SK-N-SH (cell line): ENCODE measurements at regions not wholly inside any gene's neighbourhood (a gene's known extent, or its start where the extent isn't known, plus 50 kb on each side); places are given as distances from the start of the nearest gene placed in this dataset.

Source experiments
- CTCF ChIA-PET: fragments of 300-600, 350-600 bp; formaldehyde crosslinking; extraction: SDS; loops from one replicate; lab custom pipeline; 2021; lab: Yijun Ruan, JAX
- POLR2A ChIA-PET: fragments of 350-600 bp; sonication (Branson Sonifier 250); formaldehyde crosslinking; extraction: SDS; loops from one replicate; lab custom pipeline; 2020; ENCODE audit warnings: antibody characterized with exemption, inconsistent platforms; lab: Yijun Ruan, JAX
- DNase-seq: peaks from one replicate; pipeline ENCODE4 v3.0.0; 2012
- H2AFZ ChIP-seq: fragments of 200-600 bp; sonication (generic); 2 replicates; pipeline ENCODE4 v1.8.1; 2016; ENCODE audit warnings: antibody characterized with exemption, mild to moderate bottlenecking, low read depth
- H3F3A ChIP-seq: fragments of 200-600 bp; sonication (generic); replicated peaks from 2 replicates; pipeline ENCODE3; 2016; ENCODE audit warnings: antibody characterized with exemption, mild to moderate bottlenecking; ENCODE audit not compliant: insufficient read depth
- H3K27ac ChIP-seq, 2 experiments: fragments of 200-500 bp in 1 of 2; fragments of 200-600 bp in 1 of 2; sonication (Bioruptor generic) in 1 of 2; sonication (generic), shearing (Covaris generic) in 1 of 2; 2 replicates each; pipeline versions ENCODE4 v1.5.1 to v1.6.1; 2014 to 2016; ENCODE audit warnings: low read depth in 2 of 2, inconsistent platforms in 1 of 2, low read length in 1 of 2, mild to moderate bottlenecking in 1 of 2, mixed read lengths in 1 of 2
- H3K27me3 ChIP-seq: fragments of 200-600 bp; sonication (generic), shearing (Covaris generic); 2 replicates; pipeline ENCODE4 v1.6.1; 2016; ENCODE audit warnings: mixed run types; ENCODE audit not compliant: insufficient read depth
- H3K36me3 ChIP-seq, 2 experiments: fragments of 200-500 bp in 1 of 2; fragments of 200-600 bp in 1 of 2; sonication (Bioruptor generic) in 1 of 2; sonication (generic) in 1 of 2; replicated peaks in 1 of 2; 2 replicates each; pipeline versions ENCODE3 to v1.5.1; 2014 to 2016; ENCODE audit warnings: low read length in 1 of 2, mild to moderate bottlenecking in 1 of 2; ENCODE audit not compliant: insufficient read depth in 2 of 2, control insufficient read depth in 1 of 2
- H3K4me1 ChIP-seq, 2 experiments: fragments of 200-500 bp in 1 of 2; fragments of 200-600 bp in 1 of 2; sonication (Bioruptor generic) in 1 of 2; sonication (generic), shearing (Covaris generic) in 1 of 2; 2 replicates each; pipeline versions ENCODE4 v1.5.1 to v1.6.1; 2014 to 2016; ENCODE audit warnings: low read depth in 1 of 2, low read length in 1 of 2, mixed run types in 1 of 2; ENCODE audit not compliant: insufficient read depth in 2 of 2, control insufficient read depth in 1 of 2
- H3K4me2 ChIP-seq: fragments of 200-600 bp; sonication (generic), shearing (Covaris generic); 2 replicates; pipeline ENCODE4 v1.6.1; 2017; ENCODE audit warnings: mixed run types
- H3K4me3 ChIP-seq, 2 experiments: fragments of 200-500 bp in 1 of 2; fragments of 200-600 bp in 1 of 2; sonication (Bioruptor generic) in 1 of 2; sonication (generic), shearing (Covaris generic) in 1 of 2; 2 replicates each; pipeline versions ENCODE4 v1.5.1 to v1.8.1; 2014 to 2016; ENCODE audit warnings: low read depth in 2 of 2, inconsistent platforms in 1 of 2, low read length in 1 of 2, mild to moderate bottlenecking in 1 of 2, mixed read lengths in 1 of 2, moderate library complexity in 1 of 2
- H3K79me2 ChIP-seq: fragments of 200-600 bp; sonication (generic); 2 replicates; pipeline ENCODE4 v1.8.1; 2017; ENCODE audit warnings: mild to moderate bottlenecking; ENCODE audit not compliant: insufficient read depth
- H3K9ac ChIP-seq: fragments of 200-600 bp; sonication (generic); 2 replicates; pipeline ENCODE4 v1.6.1; 2017; ENCODE audit warnings: mixed run types
- H3K9me2 ChIP-seq: fragments of 200-600 bp; sonication (generic); 2 replicates; pipeline ENCODE4 v1.6.1; 2017; ENCODE audit warnings: mixed run types
- H3K9me3 ChIP-seq: fragments of 200-600 bp; sonication (generic); 2 replicates; pipeline ENCODE4 v1.6.1; 2017; ENCODE audit warnings: mixed run types, mild to moderate bottlenecking, moderate library complexity
- H4K20me1 ChIP-seq: fragments of 200-600 bp; sonication (generic); 2 replicates; pipeline ENCODE4 v1.6.1; 2017; ENCODE audit warnings: mild to moderate bottlenecking, mixed run types; ENCODE audit not compliant: insufficient read depth
- CHD2 ChIP-seq: fragments of 150-350 bp; IDR thresholded peaks from 2 replicates; pipeline ENCODE4 v1.6.1; 2018; ENCODE audit warnings: low read length; ENCODE audit not compliant: partially characterized antibody
- ELF1 ChIP-seq: IDR thresholded peaks from 2 replicates; pipeline ENCODE4 v1.4.0; 2012
- EP300 ChIP-seq, 2 experiments: IDR thresholded peaks; 2 replicates each; pipeline versions ENCODE4 v1.4.0 to v1.6.1; 2012; ENCODE audit warnings: borderline replicate concordance in 1 of 2, low read depth in 1 of 2, low read length in 1 of 2
- EZH2phosphoT487 ChIP-seq: fragments of 200-600 bp; sonication (generic); IDR thresholded peaks from 2 replicates; pipeline ENCODE4 v1.6.1; 2017; ENCODE audit warnings: low read depth, mixed run types, mild to moderate bottlenecking, antibody characterized with exemption, moderate library complexity, borderline replicate concordance
- FOSL2 ChIP-seq: IDR thresholded peaks from 2 replicates; pipeline ENCODE4 v1.4.0; 2012; ENCODE audit warnings: low read depth, mild to moderate bottlenecking, moderate library complexity, borderline replicate concordance
- FOXM1 ChIP-seq: IDR thresholded peaks from 2 replicates; pipeline ENCODE4 v1.4.0; 2012; ENCODE audit warnings: low read depth, mild to moderate bottlenecking
- GATA2 ChIP-seq: sonication (generic); formaldehyde crosslinking; IDR thresholded peaks from 2 replicates; pipeline ENCODE4 v1.5.0; 2020; ENCODE audit warnings: mild to moderate bottlenecking, missing genetic modification reagents
- JUND ChIP-seq: IDR thresholded peaks from 2 replicates; pipeline ENCODE4 v1.4.0; 2012
- MEF2A ChIP-seq: IDR thresholded peaks from 2 replicates; pipeline ENCODE4 v1.4.0; 2012; ENCODE audit warnings: low read depth, borderline replicate concordance
- NFIC ChIP-seq: IDR thresholded peaks from 2 replicates; pipeline ENCODE4 v1.4.0; 2012; ENCODE audit warnings: borderline replicate concordance
- NRF1 ChIP-seq: IDR thresholded peaks from 2 replicates; pipeline ENCODE4 v1.6.1; 2012; ENCODE audit warnings: low read depth, mild to moderate bottlenecking, low read length
- PBX3 ChIP-seq: IDR thresholded peaks from 2 replicates; pipeline ENCODE4; 2012
- RAD21 ChIP-seq: IDR thresholded peaks from 2 replicates; pipeline ENCODE4 v1.6.1; 2012; ENCODE audit warnings: mild to moderate bottlenecking, low read length
- REST ChIP-seq: IDR thresholded peaks from 2 replicates; pipeline ENCODE4 v1.6.1; 2012; ENCODE audit warnings: mild to moderate bottlenecking, low read depth, low read length, moderate library complexity
- SIN3A ChIP-seq: IDR thresholded peaks from 2 replicates; pipeline ENCODE4 v1.6.1; 2012; ENCODE audit warnings: low read depth, mild to moderate bottlenecking, low read length, moderate library complexity, borderline replicate concordance
- SMC3 ChIP-seq: IDR thresholded peaks from 2 replicates; pipeline ENCODE4 v1.6.1; 2012; ENCODE audit warnings: low read depth, low read length, improper control_type of control experiment
- TAF1 ChIP-seq: IDR thresholded peaks from 2 replicates; pipeline ENCODE4 v1.6.1; 2012; ENCODE audit warnings: low read depth, mild to moderate bottlenecking, low read length, moderate library complexity, borderline replicate concordance
- ZBTB33 ChIP-seq: IDR thresholded peaks from 2 replicates; pipeline ENCODE4 v1.4.0; 2012; ENCODE audit warnings: low read depth, borderline replicate concordance
- WGBS: methylation state at CpG from one replicate; pipeline ENCODE4 v1.1.6; 2017; ENCODE audit warnings: low lambda C conversion rate; 5-methylcytosine and 5-hydroxymethylcytosine counted together

GRCh38 chr10:4247379-4247778 is 462.4 kb upstream of the KLF6 start:
- Histone ChIP-seq H3K4me1 (peaks cover 4 to 16% of the 10 kb centered on the region in 2 experiments; a peak in 3 of 4 replicates), H3K4me2 (peak overlapping the region; percentile 62)
- no peak for TF ChIP-seq TAF1
- 0 out of 2 replicates have a peak, but pooled peaks have one; percentile 11 for TF ChIP-seq PBX3
- TF ChIP-seq FOSL2: no peak
- no peak for TF ChIP-seq SIN3A
- TF ChIP-seq, all 33 proteins: peak for 1
- ChIA-PET POLR2A (no interaction called here), CTCF (interaction anchor here (0.6 kb wide), 1 partner anchor 373 kb away, joined by 3 read pairs; no protein-coding TSS in a partner anchor)
- Histone ChIP-seq H3K9me3 (no peaks in the 10 kb centered on the region), H3K4me3 (peak overlapping the region; percentile 22 to 48; a peak in 3 of 4 replicates), H3K27ac (peak overlapping the region; percentile 76 to 100; a peak in 3 of 4 replicates), H3K9ac (peak overlapping the region; percentile 89), H4K20me1 (no peaks in the 10 kb centered on the region), H3K79me2 (peaks cover 39% of the 10 kb centered on the region), H3K9me2 (no peaks in the 10 kb centered on the region), H3K27me3 (no peaks in the 10 kb centered on the region), H2AFZ (no peak overlapping the region), H3F3A (peaks cover 48% of the 10 kb centered on the region), H3K36me3 (no peaks in the 10 kb centered on the region)
- no peak for DNase-seq
- 43% methylated on average over 5 of the region's 5 CpGs for whole genome bisulfite sequencing

- no peaks in the 10 kb centered on the region for H3K9me2 ChIP-seq
- POLR2A ChIA-PET: no interaction called here
- H3K4me1 ChIP-seq: peaks cover 6 to 16% of the 10 kb centered on the region in 2 experiments; a peak in 3 of 4 replicates
- peak overlapping the region; percentile 89 for H3K9ac ChIP-seq
- H3K79me2 ChIP-seq: peaks cover 39% of the 10 kb centered on the region
- no peaks in the 10 kb centered on the region for H3K36me3 ChIP-seq
- peak overlapping the region; percentile 22 to 48; a peak in 3 of 4 replicates for H3K4me3 ChIP-seq
- H2AFZ ChIP-seq: no peak overlapping the region
- H3K4me2 ChIP-seq: peak overlapping the region; percentile 65
- 4% methylated on average over 4 of the region's 4 CpGs for WGBS
- peak overlapping the region; percentile 76 to 100 for H3K27ac ChIP-seq
- CTCF ChIA-PET: interaction anchor here (0.6 kb wide), 1 partner anchor 374 kb away, joined by 3 read pairs; no protein-coding TSS in a partner anchor
- H4K20me1 ChIP-seq: no peaks in the 10 kb centered on the region
- DNase-seq: no peak
- H3K27me3 ChIP-seq: no peaks in the 10 kb centered on the region
- H3F3A ChIP-seq: peaks cover 52% of the 10 kb centered on the region
- H3K9me3 ChIP-seq: no peaks in the 10 kb centered on the region
- TF ChIP-seq CHD2 (no peak), REST (no peak), EZH2phosphoT487 (no peak), NRF1 (no peak), NFIC (peak; percentile 78), PBX3 (peak; percentile 95), SIN3A (no peak), ZBTB33 (0 out of 2 replicates have a peak, but pooled peaks have one; percentile 65), FOXM1 (peak; percentile 96), GATA2 (no peak), TAF1 (peak; percentile 60; the same call in 1 of the 2 replicates), EP300 (IDR thresholded peaks at IDR 0.05; ENCODE audit: borderline replicate concordance in 1 of 2, low read depth in 1 of 2, low read length in 1 of 2) (peak; percentile 54 to 97; a peak in 3 of 4 replicates), SMC3 (no peak), RAD21 (no peak), FOSL2 (peak; percentile 97), MEF2A (peak; percentile 86), ELF1 (peak; percentile 12; the same call in 1 of the 2 replicates), JUND (peak; percentile 91)
Observed at GRCh38 chr10:4246881-4247358, 461.9 kb upstream of the KLF6 start.
